ENCODE measurements at regions not wholly inside any gene's neighbourhood (a gene's known extent, or its start where the extent isn't known, plus 50 kb on each side); places are given as distances from the start of the nearest gene placed in this dataset.

GRCh38 chr4:67291644-67292043 is 253.7 kb downstream of the CENPC start:
- no peak for TF ChIP-seq EP300 (IDR thresholded peaks at IDR 0.05)
- no peak for TF ChIP-seq CTCF (IDR thresholded peaks at IDR 0.05)
